Spinal cord (tissue), 9 donors: ENCODE measurements at regions not wholly inside any gene's neighbourhood (a gene's known extent, or its start where the extent isn't known, plus 50 kb on each side); places are given as distances from the start of the nearest gene placed in this dataset.

ENCODE experiments used
- DNase-seq, 6 donors: peaks; one replicate each; pipeline versions ENCODE4 v3.0.0 to v3.0.0-alpha.2; 2013 to 2015; ENCODE audit warnings: low spot score in 6 of 6, low read depth in 4 of 6
- H3K27ac ChIP-seq: one replicate; pipeline ENCODE4 v1.5.1; 2013; ENCODE audit warnings: low read depth, low read length, control low read depth
- H3K27me3 ChIP-seq: one replicate; pipeline ENCODE4 v1.6.1; 2013; ENCODE audit warnings: low read length; ENCODE audit not compliant: control insufficient read depth, insufficient read depth
- H3K36me3 ChIP-seq: one replicate; pipeline ENCODE4 v1.6.1; 2013; ENCODE audit warnings: low read length; ENCODE audit not compliant: control insufficient read depth, insufficient read depth
- H3K4me1 ChIP-seq: one replicate; pipeline ENCODE4 v1.6.1; 2013; ENCODE audit warnings: low read length; ENCODE audit not compliant: control insufficient read depth, insufficient read depth
- H3K4me3 ChIP-seq: one replicate; pipeline ENCODE4 v1.5.1; 2013; ENCODE audit warnings: low read depth, low read length, control low read depth
- H3K9me3 ChIP-seq: one replicate; pipeline ENCODE4 v1.6.1; 2013; ENCODE audit warnings: low read length; ENCODE audit not compliant: control insufficient read depth, insufficient read depth
- WGBS: methylation state at CpG from one replicate; pipeline ENCODE4 v1.1.5; 2013; ENCODE audit warnings: missing lambda C conversion rate; ENCODE audit not compliant: insufficient coverage; 5-methylcytosine and 5-hydroxymethylcytosine counted together
- donor health status: healthy.

- Histone ChIP-seq H3K36me3 (no peaks in the 10 kb centered on the region), H3K27ac (no peak overlapping the region), H3K4me1 (no peaks in the 10 kb centered on the region), H3K4me3 (no peak overlapping the region), H3K9me3 (no peaks in the 10 kb centered on the region), H3K27me3 (peaks cover 13% of the 10 kb centered on the region)
- 29% methylated on average over 2 of the region's 5 CpGs for WGBS
- DNase-seq: no peak
Observed at GRCh38 chrX:42089031-42089430, 165.7 kb upstream of the CASK start.

- Histone ChIP-seq H3K36me3 (no peaks in the 10 kb centered on the region), H3K27me3 (peaks cover 7% of the 10 kb centered on the region), H3K27ac (no peak overlapping the region), H3K9me3 (no peaks in the 10 kb centered on the region), H3K4me1 (no peaks in the 10 kb centered on the region), H3K4me3 (no peak overlapping the region)
- DNase-seq: no peak
Observed at GRCh38 chrX:42087960-42088359, 164.6 kb upstream of the CASK start.

GRCh38 chrX:42085836-42086235 lies 162.5 kb upstream of the CASK start:
- H3K27ac ChIP-seq: no peak overlapping the region
- no peak for DNase-seq
- 50% methylated on average over 2 of the region's 4 CpGs for WGBS
- no peaks in the 10 kb centered on the region for H3K4me1 ChIP-seq
- peaks cover 7% of the 10 kb centered on the region for H3K27me3 ChIP-seq
- no peaks in the 10 kb centered on the region for H3K9me3 ChIP-seq
- H3K36me3 ChIP-seq: no peaks in the 10 kb centered on the region
- no peak overlapping the region for H3K4me3 ChIP-seq

- peak in 1 of 6 donors; percentile 14 for DNase-seq
Observed at GRCh38 chrX:42079968-42080367, 156.6 kb upstream of the CASK start.

GRCh38 chrX:42077675-42078074 lies 154.3 kb upstream of the CASK start:
- peaks cover 7% of the 10 kb centered on the region for H3K27me3 ChIP-seq
- peak in 1 of 6 donors; percentile 22 for DNase-seq
- WGBS: no CpG with 5 or more reads among the region's 1 CpG

More at GRCh38 chrX:42079968-42080367, 156.6 kb upstream of the CASK start:
- Histone ChIP-seq H3K27ac (no peak overlapping the region), H3K9me3 (no peaks in the 10 kb centered on the region), H3K4me1 (peaks cover 6% of the 10 kb centered on the region), H3K4me3 (no peak overlapping the region), H3K36me3 (no peaks in the 10 kb centered on the region), H3K27me3 (peaks cover 5% of the 10 kb centered on the region)
- WGBS: 80% methylated on average over 1 of the region's 3 CpGs

GRCh38 chrX:42075032-42075431 lies 151.7 kb upstream of the CASK start:
- 76% methylated on average over 8 of the region's 8 CpGs for WGBS
- H3K4me1 ChIP-seq: peaks cover 6% of the 10 kb centered on the region
- H3K36me3 ChIP-seq: no peaks in the 10 kb centered on the region
- no peak overlapping the region for H3K4me3 ChIP-seq
- peaks cover 10% of the 10 kb centered on the region for H3K27me3 ChIP-seq
- H3K27ac ChIP-seq: no peak overlapping the region
- DNase-seq: no peak
- no peaks in the 10 kb centered on the region for H3K9me3 ChIP-seq

More at GRCh38 chrX:42077675-42078074, 154.3 kb upstream of the CASK start:
- Histone ChIP-seq H3K4me3 (no peak overlapping the region), H3K36me3 (no peaks in the 10 kb centered on the region), H3K4me1 (peaks cover 6% of the 10 kb centered on the region), H3K9me3 (no peaks in the 10 kb centered on the region), H3K27ac (no peak overlapping the region)

- H3K36me3 ChIP-seq: no peaks in the 10 kb centered on the region
- peaks cover 10% of the 10 kb centered on the region for H3K27me3 ChIP-seq
- 60% methylated on average over 1 of the region's 3 CpGs for WGBS
Observed at GRCh38 chrX:42073448-42073847, 150.1 kb upstream of the CASK start.

GRCh38 chrX:42070866-42071265 lies 147.5 kb upstream of the CASK start:
- no peak for DNase-seq
- Histone ChIP-seq H3K9me3 (no peaks in the 10 kb centered on the region), H3K4me3 (no peak overlapping the region), H3K27me3 (peaks cover 5% of the 10 kb centered on the region), H3K4me1 (no peaks in the 10 kb centered on the region), H3K36me3 (no peaks in the 10 kb centered on the region), H3K27ac (no peak overlapping the region)

More at GRCh38 chrX:42073448-42073847, 150.1 kb upstream of the CASK start:
- no peak overlapping the region for H3K27ac ChIP-seq
- H3K4me3 ChIP-seq: no peak overlapping the region
- no peaks in the 10 kb centered on the region for H3K9me3 ChIP-seq
- peaks cover 6% of the 10 kb centered on the region for H3K4me1 ChIP-seq
- no peak for DNase-seq

- Histone ChIP-seq H3K9me3 (no peaks in the 10 kb centered on the region), H3K27me3 (peaks cover 3% of the 10 kb centered on the region), H3K4me1 (no peaks in the 10 kb centered on the region), H3K36me3 (no peaks in the 10 kb centered on the region), H3K27ac (no peak overlapping the region), H3K4me3 (no peak overlapping the region)
- DNase-seq: peak in 1 of 6 donors; percentile 38
- WGBS: no CpG with 5 or more reads among the region's 1 CpG
Observed at GRCh38 chrX:42054256-42054655, 130.9 kb upstream of the CASK start.

GRCh38 chrX:42050345-42050744 lies 127.0 kb upstream of the CASK start:
- WGBS: 72% methylated on average over 4 of the region's 4 CpGs
- no peaks in the 10 kb centered on the region for H3K4me1 ChIP-seq
- H3K27ac ChIP-seq: no peak overlapping the region
- H3K36me3 ChIP-seq: no peaks in the 10 kb centered on the region
- DNase-seq: no peak
- no peaks in the 10 kb centered on the region for H3K9me3 ChIP-seq
- peaks cover 3% of the 10 kb centered on the region for H3K27me3 ChIP-seq
- H3K4me3 ChIP-seq: no peak overlapping the region
